DND-41 (cell line): ENCODE measurements at regions not wholly inside any gene's neighbourhood (a gene's known extent, or its start where the extent isn't known, plus 50 kb on each side); places are given as distances from the start of the nearest gene placed in this dataset.

Experiments
- ATAC-seq: fragments of 200-7000 bp; cut with Tn5 transposase; 3 replicates; pipeline ENCODE4 v1.9.1; 2021; ENCODE audit warnings: low read depth; ENCODE audit not compliant: insufficient read depth
- DNase-seq: peaks from one replicate; pipeline ENCODE4 v3.0.0-alpha.2; 2020
- H2AFZ ChIP-seq: 2 replicates; pipeline ENCODE4 v1.6.0; 2012; ENCODE audit warnings: low read depth, low read length
- H3K27ac ChIP-seq: 2 replicates; pipeline ENCODE4 v1.5.1; 2012; ENCODE audit warnings: low read length, inconsistent platforms
- H3K27me3 ChIP-seq: fragments of 200-600 bp; sonication (generic); 2 replicates; pipeline ENCODE4 v1.6.0; 2012; ENCODE audit warnings: low read length, mild to moderate bottlenecking, inconsistent platforms; ENCODE audit not compliant: insufficient read depth, poor library complexity
- H3K36me3 ChIP-seq: 2 replicates; pipeline ENCODE4 v1.5.1; 2012; ENCODE audit warnings: low read length, inconsistent platforms; ENCODE audit not compliant: insufficient read depth
- H3K4me1 ChIP-seq: 2 replicates; pipeline ENCODE4 v1.5.1; 2012; ENCODE audit warnings: mild to moderate bottlenecking, low read length; ENCODE audit not compliant: insufficient read depth
- H3K4me2 ChIP-seq: 2 replicates; pipeline ENCODE4 v1.6.0; 2012; ENCODE audit warnings: mild to moderate bottlenecking, moderate library complexity, low read length, inconsistent platforms; ENCODE audit not compliant: insufficient read depth
- H3K4me3 ChIP-seq, 2 experiments: fragments of 200-600 bp in 1 of 2; shearing (Covaris generic) in 1 of 2; 2 replicates each; pipeline ENCODE4 v1.5.1; 2012 to 2016; ENCODE audit warnings: inconsistent platforms in 2 of 2, low read length in 2 of 2, mild to moderate bottlenecking in 2 of 2, low read depth in 1 of 2, moderate library complexity in 1 of 2
- H3K79me2 ChIP-seq: 2 replicates; pipeline ENCODE4 v1.6.0; 2012; ENCODE audit warnings: low read length, inconsistent platforms; ENCODE audit not compliant: insufficient read depth
- H3K9ac ChIP-seq: 2 replicates; pipeline ENCODE4 v1.6.0; 2012; ENCODE audit warnings: low read depth, mild to moderate bottlenecking, inconsistent platforms, low read length, moderate library complexity
- H3K9me3 ChIP-seq: 2 replicates; pipeline ENCODE4 v1.5.1; 2012; ENCODE audit warnings: low read length, moderate library complexity, mild to moderate bottlenecking, inconsistent platforms; ENCODE audit not compliant: insufficient read depth, severe bottlenecking
- H4K20me1 ChIP-seq: 2 replicates; pipeline ENCODE4 v1.6.0; 2012; ENCODE audit warnings: low read length; ENCODE audit not compliant: insufficient read depth
- EZH2 ChIP-seq: IDR thresholded peaks from 3 replicates; pipeline ENCODE4 v1.6.1; 2012; ENCODE audit warnings: borderline replicate concordance, low read depth, mild to moderate bottlenecking, moderate library complexity, low read length, inconsistent platforms; ENCODE audit not compliant: severe bottlenecking
- TF ChIP-seq, protein P1 (sequence below): IDR thresholded peaks from 2 replicates; pipeline ENCODE4 v1.5.1; 2012; ENCODE audit warnings: borderline replicate concordance, low read length, moderate library complexity, mild to moderate bottlenecking; ENCODE audit not compliant: poor library complexity, severe bottlenecking; ENCODE audit errors: extremely low read depth

DNA sequence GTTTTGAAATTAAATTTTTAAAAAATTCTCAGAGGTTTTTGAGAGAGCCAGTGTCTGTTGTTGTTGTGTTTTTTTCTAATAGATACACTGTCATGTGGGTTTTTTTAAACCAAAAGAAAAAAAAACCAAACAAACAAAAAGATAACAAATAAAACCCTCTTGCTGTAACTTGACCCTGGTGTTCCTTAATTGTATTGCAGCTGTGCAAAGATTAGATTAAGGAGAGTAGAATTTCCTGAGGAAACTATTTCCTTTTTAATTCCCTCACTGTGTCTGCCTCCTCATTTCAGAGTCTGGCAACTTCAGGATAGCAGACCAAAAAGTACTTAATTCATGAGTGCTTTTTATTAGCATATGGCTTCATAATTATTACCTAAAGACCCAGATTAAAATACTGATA, 281.9 kb downstream of the EPM2A start:
- no peak overlapping the region for H2AFZ ChIP-seq
- H3K79me2 ChIP-seq = no peaks in the 10 kb centered on the region
- ATAC-seq = no peak
- no peaks in the 10 kb centered on the region for H3K9me3 ChIP-seq
- TF ChIP-seq EZH2 = no peak
- TF ChIP-seq, protein P1, sequence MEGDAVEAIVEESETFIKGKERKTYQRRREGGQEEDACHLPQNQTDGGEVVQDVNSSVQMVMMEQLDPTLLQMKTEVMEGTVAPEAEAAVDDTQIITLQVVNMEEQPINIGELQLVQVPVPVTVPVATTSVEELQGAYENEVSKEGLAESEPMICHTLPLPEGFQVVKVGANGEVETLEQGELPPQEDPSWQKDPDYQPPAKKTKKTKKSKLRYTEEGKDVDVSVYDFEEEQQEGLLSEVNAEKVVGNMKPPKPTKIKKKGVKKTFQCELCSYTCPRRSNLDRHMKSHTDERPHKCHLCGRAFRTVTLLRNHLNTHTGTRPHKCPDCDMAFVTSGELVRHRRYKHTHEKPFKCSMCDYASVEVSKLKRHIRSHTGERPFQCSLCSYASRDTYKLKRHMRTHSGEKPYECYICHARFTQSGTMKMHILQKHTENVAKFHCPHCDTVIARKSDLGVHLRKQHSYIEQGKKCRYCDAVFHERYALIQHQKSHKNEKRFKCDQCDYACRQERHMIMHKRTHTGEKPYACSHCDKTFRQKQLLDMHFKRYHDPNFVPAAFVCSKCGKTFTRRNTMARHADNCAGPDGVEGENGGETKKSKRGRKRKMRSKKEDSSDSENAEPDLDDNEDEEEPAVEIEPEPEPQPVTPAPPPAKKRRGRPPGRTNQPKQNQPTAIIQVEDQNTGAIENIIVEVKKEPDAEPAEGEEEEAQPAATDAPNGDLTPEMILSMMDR = no peak
- H3K27me3 ChIP-seq = no peaks in the 10 kb centered on the region
- H3K4me1 ChIP-seq = no peaks in the 10 kb centered on the region
- no peak overlapping the region for H3K4me2 ChIP-seq
- H3K4me3 ChIP-seq = no peak overlapping the region
- H3K27ac ChIP-seq = no peak overlapping the region
- DNase-seq = no peak
- no peaks in the 10 kb centered on the region for H4K20me1 ChIP-seq
- no peaks in the 10 kb centered on the region for H3K36me3 ChIP-seq
- H3K9ac ChIP-seq = no peak overlapping the region

DNA sequence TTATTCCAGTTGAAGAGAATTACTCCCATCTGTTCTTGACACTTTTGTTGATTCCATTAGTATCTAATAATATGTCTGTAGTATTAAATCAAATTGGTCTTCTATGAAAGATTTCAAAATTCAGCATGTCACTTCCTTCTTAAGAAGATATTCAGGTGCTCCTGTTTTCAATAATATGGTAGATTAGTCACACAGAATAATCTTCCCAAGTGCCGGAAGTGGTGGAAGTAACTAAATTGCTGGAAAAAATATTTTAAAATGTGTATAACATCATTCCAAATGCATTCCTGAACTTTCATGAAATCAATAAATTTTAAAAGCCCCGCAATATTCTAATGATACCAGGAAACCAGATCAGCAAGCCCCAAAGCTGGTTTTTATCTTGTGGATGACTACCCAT, 281.3 kb downstream of the EPM2A start:
- H3K9ac ChIP-seq = no peak overlapping the region
- no peaks in the 10 kb centered on the region for H3K36me3 ChIP-seq
- TF ChIP-seq, protein P1 = no peak
- TF ChIP-seq EZH2 = no peak
- H3K27ac ChIP-seq = no peak overlapping the region
- H3K27me3 ChIP-seq = no peaks in the 10 kb centered on the region
- DNase-seq (no peak), ATAC-seq (no peak)
- no peak overlapping the region for H3K4me2 ChIP-seq
- no peaks in the 10 kb centered on the region for H4K20me1 ChIP-seq
- no peaks in the 10 kb centered on the region for H3K79me2 ChIP-seq
- H3K4me1 ChIP-seq = no peaks in the 10 kb centered on the region
- no peaks in the 10 kb centered on the region for H3K9me3 ChIP-seq
- no peak overlapping the region for H2AFZ ChIP-seq
- H3K4me3 ChIP-seq = no peak overlapping the region

DNA sequence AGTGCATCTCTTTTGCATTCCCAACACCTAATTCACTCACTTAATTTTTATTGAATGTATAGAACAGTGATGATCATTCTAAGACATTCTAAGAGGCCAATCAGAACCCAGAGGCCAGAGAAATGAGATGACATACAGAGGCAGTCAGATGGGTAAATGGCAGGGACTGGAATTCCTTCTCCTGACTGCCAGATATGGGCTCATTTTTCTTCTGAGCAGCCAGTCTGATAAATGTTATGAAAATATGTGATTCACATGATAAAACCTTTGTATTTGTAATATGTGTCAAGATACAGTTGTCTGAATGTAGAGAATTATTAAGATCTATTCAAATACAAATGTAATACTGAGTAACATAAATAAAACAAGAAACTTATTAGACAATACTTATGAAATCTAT, 277.8 kb downstream of the EPM2A start:
- Histone ChIP-seq H3K79me2 (no peaks in the 10 kb centered on the region), H3K27ac (no peak overlapping the region), H3K9ac (no peak overlapping the region), H3K9me3 (no peaks in the 10 kb centered on the region), H4K20me1 (no peaks in the 10 kb centered on the region), H3K4me1 (no peaks in the 10 kb centered on the region), H2AFZ (no peak overlapping the region), H3K27me3 (no peaks in the 10 kb centered on the region), H3K36me3 (no peaks in the 10 kb centered on the region), H3K4me2 (no peak overlapping the region), H3K4me3 (no peak overlapping the region)
- ATAC-seq (no peak), DNase-seq (no peak)
- no peak for TF ChIP-seq EZH2
- TF ChIP-seq, protein P1 = no peak

DNA sequence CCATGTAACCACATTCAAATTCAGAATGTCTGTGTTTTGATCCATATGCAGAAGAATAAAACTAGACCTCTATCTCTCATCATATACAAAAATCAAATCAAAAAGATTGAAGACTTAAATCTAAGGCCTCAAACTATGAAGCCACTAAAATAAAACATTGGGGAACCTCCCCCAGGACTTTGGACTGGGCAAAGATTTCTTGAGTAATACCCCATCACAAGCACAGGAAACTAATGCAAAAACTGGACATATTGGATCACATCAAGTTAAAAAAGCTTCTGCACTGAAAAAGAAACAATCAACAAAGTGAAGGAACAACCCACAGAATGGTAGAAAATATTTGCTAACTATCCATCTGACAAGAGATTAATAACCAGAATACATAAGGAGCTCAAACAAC, 266.8 kb downstream of the EPM2A start:
- ATAC-seq = no peak

More for the DNA sequence above, 266.8 kb downstream of the EPM2A start:
- Histone ChIP-seq H3K79me2 (no peaks in the 10 kb centered on the region), H2AFZ (no peak overlapping the region), H4K20me1 (no peaks in the 10 kb centered on the region), H3K4me1 (no peaks in the 10 kb centered on the region), H3K27ac (no peak overlapping the region), H3K27me3 (no peaks in the 10 kb centered on the region), H3K4me3 (no peak overlapping the region), H3K9ac (no peak overlapping the region), H3K9me3 (no peaks in the 10 kb centered on the region), H3K36me3 (no peaks in the 10 kb centered on the region), H3K4me2 (no peak overlapping the region)
- no peak for DNase-seq
- TF ChIP-seq, protein P1 = no peak
- TF ChIP-seq EZH2 = no peak
